ENCODE measurements at regions not wholly inside any gene's neighbourhood (a gene's known extent, or its start where the extent isn't known, plus 50 kb on each side); places are given as distances from the start of the nearest gene placed in this dataset.

GRCh38 chr12:11577658-11578260 is 71.7 kb upstream of the ETV6 start:
- dilution Hi-C loops (cut with HindIII; ENCODE audit: low sequenced_read_pairs, unreplicated experiment) = no loop called here
- H3K56ac ChIP-seq (ENCODE audit: extremely low read depth, insufficient read depth, low read length) = no peak overlapping the region
- H3K4ac ChIP-seq (ENCODE audit: low read depth, low read length) = no peak overlapping the region
- TF ChIP-seq CEBPB (IDR thresholded peaks at IDR 0.05; ENCODE audit: low read depth, low read length) = no peak
- TF ChIP-seq BHLHE40 (IDR thresholded peaks at IDR 0.05; ENCODE audit: low read depth, low read length) = no peak
- no peak for TF ChIP-seq POLR2A (IDR thresholded peaks at IDR 0.05; ENCODE audit: low read depth, low read length)
- TF ChIP-seq RAD21 (IDR thresholded peaks at IDR 0.05; ENCODE audit: low read length) = no peak
- no peak for TF ChIP-seq MXI1 (IDR thresholded peaks at IDR 0.05; ENCODE audit: borderline replicate concordance, low read depth, low read length)
- TF ChIP-seq ELK1 (IDR thresholded peaks at IDR 0.05; ENCODE audit: borderline replicate concordance, low read depth, low read length) = no peak
- no peaks in the 10 kb centered on the region for H3K9me3 ChIP-seq (ENCODE audit: control insufficient read depth, insufficient read depth, low read length)
- no peak overlapping the region for H3K4me3 ChIP-seq (ENCODE audit: insufficient read depth, low read depth, low read length)
- H3K9me1 ChIP-seq (ENCODE audit: insufficient read depth, low read length) = no peaks in the 10 kb centered on the region
- no peak overlapping the region for H2BK5ac ChIP-seq (ENCODE audit: low read depth, low read length, poor library complexity, severe bottlenecking)
- H4K20me1 ChIP-seq (ENCODE audit: insufficient read depth, low read length) = no peaks in the 10 kb centered on the region
- ChIA-PET POLR2A (ENCODE audit: unreplicated experiment) (no interaction called here), CTCF (interaction anchor here (1.0 to 1.4 kb wide), 2 partner anchors 77 to 455 kb away, joined by 3 to 4 read pairs; no protein-coding TSS in a partner anchor)
- peaks cover 3% of the 10 kb centered on the region for H3K27me3 ChIP-seq (ENCODE audit: control insufficient read depth, insufficient read depth, low read length)
- in situ Hi-C loops (cut with MboI; ENCODE audit: low sequenced_read_pairs) = loop anchor here (10.0 kb wide), 1 partner anchor 1127 kb away; no protein-coding TSS in a partner anchor
- H3K23ac ChIP-seq (ENCODE audit: low read depth, low read length) = no peak overlapping the region
- H2AFZ ChIP-seq (replicated peaks; ENCODE audit: low read length, poor library complexity) = no peak overlapping the region
- H2BK120ac ChIP-seq (ENCODE audit: low read depth, low read length) = no peak overlapping the region
- no peak overlapping the region for H4K91ac ChIP-seq (ENCODE audit: insufficient read depth, low read depth, low read length)
- no peak overlapping the region for H3K4me2 ChIP-seq (ENCODE audit: low read depth, low read length)
- no peak overlapping the region for H4K5ac ChIP-seq (ENCODE audit: low read depth, low read length)
- no peak overlapping the region for H3K18ac ChIP-seq (ENCODE audit: low read depth, low read length)
- BruUV-seq (replicated peaks) = no TSS peak
- ATAC-seq (ENCODE audit: low read depth) (peak; percentile 58), DNase-seq (peak; percentile 37)
- peaks cover 9% of the 10 kb centered on the region for H3K4me1 ChIP-seq (ENCODE audit: control insufficient read depth, insufficient read depth, low read length)
- intact Hi-C loops (cut with micrococcal nuclease) = no loop called here
- no peak overlapping the region for H4K8ac ChIP-seq (ENCODE audit: low read depth in 2 of 2, low read length in 2 of 2)
- no peak overlapping the region for H2AK5ac ChIP-seq (ENCODE audit: low read depth, low read length)
- 0 out of 2 replicates have a peak overlapping the region, but pooled peaks have one; percentile 43 for H3K14ac ChIP-seq (replicated peaks; ENCODE audit: low read depth, low read length)
- H3K9ac ChIP-seq (ENCODE audit: low read depth, low read length) = no peak overlapping the region
- H2BK15ac ChIP-seq (ENCODE audit: low read depth, low read length) = no peak overlapping the region
- H3K79me1 ChIP-seq (ENCODE audit: low read depth in 1 of 2, low read length in 2 of 2) = no peaks in the 10 kb centered on the region
- no peaks in the 10 kb centered on the region for H3K36me3 ChIP-seq (ENCODE audit: control insufficient read depth, insufficient read depth, low read length)
- no CpG with 5 or more reads among the region's 4 CpGs for WGBS, 2 experiments (ENCODE audit: extremely low coverage in 2 of 2, insufficient read length in 1 of 2)
- no peak overlapping the region for H2BK20ac ChIP-seq (ENCODE audit: low read depth, low read length)
- no peak overlapping the region for H3K27ac ChIP-seq (ENCODE audit: insufficient read depth, low read length)
- no peak overlapping the region for H2AK9ac ChIP-seq (replicated peaks; ENCODE audit: low read depth, low read length, poor library complexity)
